Thoracic aorta (tissue), 2 donors: ENCODE measurements at regions not wholly inside any gene's neighbourhood (a gene's known extent, or its start where the extent isn't known, plus 50 kb on each side); places are given as distances from the start of the nearest gene placed in this dataset.

ENCODE experiments used
- ATAC-seq: fragments of 150-250 bp; one replicate; pipeline ENCODE4 v1.8.0; 2017; ENCODE audit warnings: low read depth; ENCODE audit not compliant: insufficient number of reproducible peaks, low FRiP score
- DNase-seq: peaks from one replicate; pipeline ENCODE4 v3.0.0-alpha.2; 2020; ENCODE audit warnings: low spot score
- H3K27ac ChIP-seq, 2 donors: fragments of 200-600 bp; sonication (generic); 1 replicate in 1 of 2; 2 replicates in 1 of 2; pipeline ENCODE4 v1.5.1; 2016; ENCODE audit warnings: mild to moderate bottlenecking in 2 of 2, moderate library complexity in 2 of 2
- H3K27me3 ChIP-seq: fragments of 200-600 bp; sonication (generic); replicated peaks from 2 replicates; pipeline ENCODE4 v1.6.0; 2016; ENCODE audit warnings: mild to moderate bottlenecking; ENCODE audit not compliant: insufficient read depth
- H3K36me3 ChIP-seq: fragments of 200-600 bp; sonication (generic); one replicate; pipeline ENCODE4 v1.5.1; 2016
- H3K4me1 ChIP-seq, 2 donors: fragments of 200-600 bp; sonication (generic); 1 replicate in 1 of 2; 2 replicates in 1 of 2; pipeline versions ENCODE4 v1.5.1 to v1.6.0; 2016; ENCODE audit warnings: low read depth in 2 of 2, mild to moderate bottlenecking in 1 of 2; ENCODE audit not compliant: control insufficient read depth in 1 of 2
- H3K4me3 ChIP-seq: fragments of 200-600 bp; sonication (generic); 2 replicates; pipeline ENCODE4 v1.5.1; 2016; ENCODE audit warnings: mild to moderate bottlenecking
- H3K9me3 ChIP-seq: fragments of 200-600 bp; sonication (generic); 2 replicates; pipeline ENCODE4 v1.5.1; 2016
- CTCF ChIP-seq: fragments of 200-600 bp; sonication (generic); IDR thresholded peaks from one replicate; pipeline ENCODE4 v1.5.1; 2019; ENCODE audit warnings: antibody characterized with exemption

GRCh38 chr14:100445436-100446088 lies 122.4 kb downstream of the SLC25A47 start:
- H3K4me3 ChIP-seq: no peak overlapping the region
- no peak overlapping the region for H3K27ac ChIP-seq
- H3K36me3 ChIP-seq: no peaks in the 10 kb centered on the region
- ATAC-seq: no peak
- no peaks in the 10 kb centered on the region for H3K9me3 ChIP-seq
- H3K27me3 ChIP-seq: no peaks in the 10 kb centered on the region
- DNase-seq: no peak
- no peak for TF ChIP-seq CTCF
- peaks cover under 1 to 25% of the 10 kb centered on the region in 2 donors for H3K4me1 ChIP-seq

DNA sequence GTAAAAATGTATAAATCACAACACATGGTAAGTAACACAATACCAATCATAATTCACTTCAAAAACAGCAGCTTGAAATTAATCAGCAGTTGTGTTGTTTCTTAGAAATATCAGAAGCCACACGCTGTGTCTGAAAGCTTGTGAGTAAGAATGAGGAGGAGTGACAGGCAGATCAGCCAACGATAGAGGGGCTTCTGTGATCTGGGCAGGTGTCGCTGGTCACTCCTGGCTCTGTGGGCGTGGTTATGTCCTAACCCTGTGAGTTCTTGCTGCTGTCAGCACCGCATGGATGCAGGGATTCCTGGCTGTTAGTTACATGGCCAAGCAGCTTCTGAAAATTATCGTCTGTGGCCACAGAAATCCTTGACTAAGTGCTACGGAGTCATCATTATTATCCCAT lies 123.4 kb downstream of the SLC25A47 start:
- Histone ChIP-seq H3K36me3 (no peaks in the 10 kb centered on the region), H3K27ac (no peak overlapping the region), H3K9me3 (no peaks in the 10 kb centered on the region), H3K27me3 (no peaks in the 10 kb centered on the region), H3K4me3 (no peak overlapping the region), H3K4me1 (peaks cover 0 to 15% of the 10 kb centered on the region in 2 donors)
- TF ChIP-seq CTCF: no peak
- ATAC-seq (no peak), DNase-seq (no peak)

- no peak for DNase-seq
- H3K9me3 ChIP-seq: no peaks in the 10 kb centered on the region
- no peak overlapping the region for H3K27ac ChIP-seq
- H3K4me3 ChIP-seq: no peak overlapping the region
- ATAC-seq: no peak
- H3K27me3 ChIP-seq: no peaks in the 10 kb centered on the region
- no peak for TF ChIP-seq CTCF
- H3K4me1 ChIP-seq: no peaks in the 10 kb centered on the region
- no peaks in the 10 kb centered on the region for H3K36me3 ChIP-seq
Measured at GRCh38 chr14:100448376-100448775, 125.2 kb downstream of the SLC25A47 start.

- no peaks in the 10 kb centered on the region for H3K4me1 ChIP-seq
Measured at GRCh38 chr14:100449225-100449987, 126.3 kb downstream of the SLC25A47 start.

More at GRCh38 chr14:100449225-100449987, 126.3 kb downstream of the SLC25A47 start:
- TF ChIP-seq CTCF: no peak
- Histone ChIP-seq H3K9me3 (no peaks in the 10 kb centered on the region), H3K27me3 (no peaks in the 10 kb centered on the region), H3K27ac (no peak overlapping the region), H3K4me3 (no peak overlapping the region), H3K36me3 (no peaks in the 10 kb centered on the region)
- DNase-seq (no peak), ATAC-seq (no peak)
